H1 (cell line): ENCODE measurements at regions not wholly inside any gene's neighbourhood (a gene's known extent, or its start where the extent isn't known, plus 50 kb on each side); places are given as distances from the start of the nearest gene placed in this dataset.

Source experiments
- CTCF ChIA-PET: fragments of 300-600 bp; sonication (Branson Sonifier 250); formaldehyde crosslinking; loops from one replicate; lab custom pipeline; 2021; ENCODE audit not compliant: partially characterized antibody; lab: Charles Lee
- POLR2A ChIA-PET: fragments of 300-600 bp; sonication (Branson Sonifier 250); formaldehyde crosslinking; loops from one replicate; lab custom pipeline; 2021; ENCODE audit warnings: inconsistent platforms; ENCODE audit not compliant: partially characterized antibody; lab: Charles Lee
- DNase-seq, 2 experiments: peaks; one replicate each; pipeline versions ENCODE4 v3.0.0 to v3.0.0-alpha.2; 2010 to 2022; ENCODE audit warnings: low spot score in 2 of 2, low read depth in 1 of 2, mixed read lengths in 1 of 2
- FAIRE-seq: peaks from 2 replicates; lab custom pipeline; 2011; peaks lifted over from hg19 to GRCh38; lab: Jason Lieb, UNC
- H2AFZ ChIP-seq: 2 replicates; pipeline ENCODE4 v1.8.1; 2012; ENCODE audit warnings: low read length, inconsistent platforms
- H2AK5ac ChIP-seq: 2 replicates; pipeline ENCODE4 v1.6.1; 2013; ENCODE audit warnings: low read depth, low read length
- H2BK120ac ChIP-seq: replicated peaks from 2 replicates; pipeline ENCODE3; 2013; ENCODE audit warnings: low read depth, low read length, inconsistent platforms
- H2BK12ac ChIP-seq: 2 replicates; pipeline ENCODE4 v1.6.1; 2013; ENCODE audit warnings: low read depth, low read length
- H2BK15ac ChIP-seq: 2 replicates; pipeline ENCODE4 v1.6.1; 2013; ENCODE audit warnings: low read length
- H2BK20ac ChIP-seq: 2 replicates; pipeline ENCODE4 v1.6.1; 2013; ENCODE audit warnings: low read length
- H2BK5ac ChIP-seq: 2 replicates; pipeline ENCODE4 v1.6.1; 2013; ENCODE audit warnings: low read depth, low read length
- H3K14ac ChIP-seq: 2 replicates; pipeline ENCODE4 v1.6.1; 2013; ENCODE audit warnings: inconsistent platforms; ENCODE audit not compliant: insufficient read length
- H3K18ac ChIP-seq: 2 replicates; pipeline ENCODE4 v1.6.1; 2013; ENCODE audit warnings: low read length; ENCODE audit errors: extremely low read depth
- H3K23ac ChIP-seq: 2 replicates; pipeline ENCODE4 v1.6.1; 2013; ENCODE audit warnings: inconsistent platforms; ENCODE audit not compliant: insufficient read length
- H3K23me2 ChIP-seq: 2 replicates; pipeline ENCODE4 v1.6.1; 2013; ENCODE audit warnings: low read depth, low read length
- H3K27ac ChIP-seq: 2 replicates; pipeline ENCODE4 v1.6.1; 2011; ENCODE audit warnings: low read depth, low read length, inconsistent platforms
- H3K27me3 ChIP-seq, 4 experiments: replicated peaks in 1 of 4; 1 replicate in 1 of 4; 2 replicates in 3 of 4; pipeline versions ENCODE4 v1.6.1 to v1.8.1; 2011 to 2013; ENCODE audit warnings: low read length in 3 of 4, mild to moderate bottlenecking in 3 of 4, inconsistent platforms in 2 of 4, mixed read lengths in 2 of 4, moderate library complexity in 1 of 4; ENCODE audit not compliant: control insufficient read depth in 3 of 4, insufficient read depth in 3 of 4; ENCODE audit errors: extremely low read depth in 1 of 4
- H3K36me3 ChIP-seq, 4 experiments: 2 replicates each; pipeline versions ENCODE4 v1.6.1 to v1.8.1; 2011 to 2013; ENCODE audit warnings: mild to moderate bottlenecking in 4 of 4, low read length in 3 of 4, moderate library complexity in 2 of 4, control low read depth in 1 of 4, inconsistent platforms in 1 of 4; ENCODE audit not compliant: insufficient read depth in 4 of 4, control insufficient read depth in 2 of 4
- H3K4ac ChIP-seq: replicated peaks from 2 replicates; pipeline ENCODE3; 2013; ENCODE audit warnings: low read length, low read depth, mixed read lengths, inconsistent platforms; ENCODE audit not compliant: insufficient read length
- H3K4me1 ChIP-seq, 4 experiments: replicated peaks in 1 of 4; 1 replicate in 1 of 4; 2 replicates in 3 of 4; pipeline versions ENCODE4 v1.6.1 to v1.8.1; 2011 to 2013; ENCODE audit warnings: low read length in 3 of 4, inconsistent platforms in 2 of 4, mixed read lengths in 1 of 4; ENCODE audit not compliant: insufficient read depth in 4 of 4, control insufficient read depth in 3 of 4
- H3K4me2 ChIP-seq, 2 experiments: 2 replicates each; pipeline versions ENCODE4 v1.6.1 to v1.8.1; 2011 to 2013; ENCODE audit warnings: low read depth in 2 of 2, low read length in 2 of 2, control low read depth in 1 of 2, inconsistent platforms in 1 of 2, mild to moderate bottlenecking in 1 of 2; ENCODE audit not compliant: insufficient read depth in 1 of 2
- H3K4me3 ChIP-seq, 4 experiments: fragments of 200-600, 300-600 bp in 1 of 4; sonication (generic), shearing (Covaris generic), sonication (Bioruptor Twin) in 1 of 4; 2 replicates each; pipeline versions ENCODE4 v1.5.1 to v1.8.1; 2011 to 2016; ENCODE audit warnings: low read length in 4 of 4, low read depth in 3 of 4, control low read depth in 2 of 4, inconsistent platforms in 2 of 4, mild to moderate bottlenecking in 2 of 4, mixed read lengths in 1 of 4, moderate library complexity in 1 of 4; ENCODE audit not compliant: insufficient read depth in 2 of 4; ENCODE audit errors: extremely low read depth in 1 of 4
- H3K56ac ChIP-seq: replicated peaks from 2 replicates; pipeline ENCODE3; 2013; ENCODE audit warnings: low read depth, mild to moderate bottlenecking, mixed read lengths, low read length, inconsistent platforms; ENCODE audit not compliant: insufficient read length
- H3K79me1 ChIP-seq: 2 replicates; pipeline ENCODE4 v1.6.1; 2013; ENCODE audit warnings: low read depth, low read length, control low read depth
- H3K79me2 ChIP-seq, 2 experiments: 2 replicates each; pipeline versions ENCODE4 v1.6.1 to v1.8.1; 2012 to 2013; ENCODE audit warnings: low read length in 2 of 2, mild to moderate bottlenecking in 2 of 2, inconsistent platforms in 1 of 2; ENCODE audit not compliant: insufficient read depth in 2 of 2, control insufficient read depth in 1 of 2
- H3K9ac ChIP-seq, 4 experiments: replicated peaks in 1 of 4; 1 replicate in 1 of 4; 2 replicates in 3 of 4; pipeline versions ENCODE4 v1.6.1 to v1.8.1; 2011 to 2013; ENCODE audit warnings: low read depth in 3 of 4, low read length in 3 of 4, control low read depth in 2 of 4, mild to moderate bottlenecking in 2 of 4, moderate library complexity in 2 of 4, inconsistent platforms in 1 of 4; ENCODE audit errors: extremely low read depth in 1 of 4
- H3K9me3 ChIP-seq, 2 experiments: 2 replicates each; pipeline versions ENCODE4 v1.6.1 to v1.8.1; 2012 to 2013; ENCODE audit warnings: mild to moderate bottlenecking in 2 of 2, moderate library complexity in 2 of 2, control low read depth in 1 of 2, inconsistent platforms in 1 of 2, low read depth in 1 of 2, low read length in 1 of 2, mixed read lengths in 1 of 2; ENCODE audit not compliant: insufficient read depth in 2 of 2
- H4K20me1 ChIP-seq, 2 experiments: replicated peaks in 1 of 2; 2 replicates each; pipeline versions ENCODE3 to v1.8.1; 2011 to 2013; ENCODE audit warnings: inconsistent platforms in 2 of 2, low read length in 2 of 2, mild to moderate bottlenecking in 1 of 2; ENCODE audit not compliant: insufficient read depth in 2 of 2, control insufficient read depth in 1 of 2
- H4K5ac ChIP-seq: 2 replicates; pipeline ENCODE4 v1.6.1; 2013; ENCODE audit warnings: low read length, low read depth, mixed read lengths, inconsistent platforms; ENCODE audit not compliant: insufficient read length
- H4K8ac ChIP-seq: 2 replicates; pipeline ENCODE4 v1.8.0; 2013; ENCODE audit warnings: mild to moderate bottlenecking, moderate library complexity, low read length, inconsistent platforms; ENCODE audit not compliant: insufficient read depth; ENCODE audit errors: extremely low read depth
- H4K91ac ChIP-seq: replicated peaks from 2 replicates; pipeline ENCODE3; 2013; ENCODE audit warnings: low read length, mixed read lengths, inconsistent platforms; ENCODE audit not compliant: insufficient read length
- ATF2 ChIP-seq: IDR thresholded peaks from 2 replicates; pipeline ENCODE4 v1.6.1; 2012; ENCODE audit warnings: low read length, inconsistent platforms
- ATF3 ChIP-seq: IDR thresholded peaks from 2 replicates; pipeline ENCODE4 v1.6.1; 2011; ENCODE audit warnings: low read depth, mild to moderate bottlenecking, low read length; ENCODE audit not compliant: insufficient read depth
- HDAC2 ChIP-seq, 2 experiments: fragments of 300-600 bp in 1 of 2; sonication (generic) in 1 of 2; IDR thresholded peaks; 2 replicates each; pipeline ENCODE4 v1.6.1; 2011 to 2012; ENCODE audit warnings: low read depth in 2 of 2, low read length in 2 of 2, mild to moderate bottlenecking in 2 of 2, moderate library complexity in 2 of 2, borderline replicate concordance in 1 of 2, inconsistent platforms in 1 of 2
- MAX ChIP-seq: IDR thresholded peaks from 2 replicates; pipeline ENCODE4 v1.6.1; 2012; ENCODE audit warnings: inconsistent platforms
- NANOG ChIP-seq: IDR thresholded peaks from 2 replicates; pipeline ENCODE4 v1.6.1; 2011; ENCODE audit warnings: low read length, low read depth, mild to moderate bottlenecking, inconsistent platforms; ENCODE audit not compliant: insufficient read depth, poor library complexity, severe bottlenecking
- POLR2A ChIP-seq, 2 experiments: IDR thresholded peaks; 1 replicate in 1 of 2; 2 replicates in 1 of 2; pipeline ENCODE4 v1.6.1; 2011; ENCODE audit warnings: low read depth in 2 of 2, low read length in 2 of 2, mild to moderate bottlenecking in 2 of 2; ENCODE audit errors: control extremely low read depth in 1 of 2
- RBBP5 ChIP-seq: IDR thresholded peaks from 2 replicates; pipeline ENCODE4 v1.7.1; 2012; ENCODE audit warnings: low read depth, mild to moderate bottlenecking, inconsistent platforms, low read length, moderate library complexity, borderline replicate concordance
- SIN3A ChIP-seq, 2 experiments: IDR thresholded peaks in 1 of 2; conservative IDR thresholded peaks in 1 of 2; 2 replicates each; pipeline ENCODE4 v1.6.1; 2011 to 2012; ENCODE audit warnings: low read length in 2 of 2, improper control_type of control experiment in 1 of 2, low read depth in 1 of 2, mild to moderate bottlenecking in 1 of 2
- TAF7 ChIP-seq: optimal IDR thresholded peaks from 2 replicates; pipeline ENCODE3; 2011; ENCODE audit warnings: low read depth, mild to moderate bottlenecking, inconsistent platforms, low read length, moderate library complexity, borderline replicate concordance
- YY1 ChIP-seq: IDR thresholded peaks from 2 replicates; pipeline ENCODE4 v1.6.1; 2011; ENCODE audit warnings: low read depth, mild to moderate bottlenecking, low read length
- ZNF274 ChIP-seq: IDR thresholded peaks from 2 replicates; pipeline ENCODE4 v1.7.0; 2012; ENCODE audit warnings: low read length, borderline replicate concordance; ENCODE audit errors: extremely low read depth
- WGBS, 2 experiments: shearing (Covaris generic) in 1 of 2; methylation state at CpG; one replicate each; pipeline versions ENCODE4 v1.1.6 to v1.1.7; 2013 to 2015; ENCODE audit warnings: low lambda C conversion rate in 2 of 2, mixed read lengths in 2 of 2, inconsistent platforms in 1 of 2, low coverage in 1 of 2, missing lambda C conversion rate in 1 of 2; ENCODE audit not compliant: insufficient replicate concordance in 2 of 2, insufficient coverage in 1 of 2, insufficient read length in 1 of 2; ENCODE audit errors: extremely low coverage in 1 of 2, missing lambda C conversion rate in 1 of 2; 5-methylcytosine and 5-hydroxymethylcytosine counted together

- H3K79me2 ChIP-seq, result no peaks in the 10 kb centered on the region
- no peaks in the 10 kb centered on the region for H4K20me1 ChIP-seq
- H3K18ac ChIP-seq, result no peak overlapping the region
- no peak overlapping the region for H2BK15ac ChIP-seq
- TF ChIP-seq ATF2, result no peak
- TF ChIP-seq HDAC2 (IDR thresholded peaks at IDR 0.05; ENCODE audit: borderline replicate concordance in 1 of 2, low read depth in 2 of 2, low read length in 2 of 2), result no peak
- no peak for TF ChIP-seq ZNF274
- TF ChIP-seq ATF3, result no peak
- TF ChIP-seq TAF7, result no peak
- no peak for TF ChIP-seq SIN3A (conservative IDR thresholded peaks at IDR 0.05 in 1 of 2, IDR thresholded peaks at IDR 0.05 in 1 of 2; ENCODE audit: low read depth in 1 of 2, low read length in 2 of 2)
- no peak for TF ChIP-seq NANOG
- no peak for TF ChIP-seq RBBP5
- no peak for TF ChIP-seq MAX
- no peak for TF ChIP-seq YY1
- TF ChIP-seq POLR2A (IDR thresholded peaks at IDR 0.05; ENCODE audit: control extremely low read depth in 1 of 2, low read depth in 2 of 2, low read length in 2 of 2), result no peak
- TF ChIP-seq, all 59 proteins: peak for 0
- H3K79me1 ChIP-seq, result no peaks in the 10 kb centered on the region
- no peak overlapping the region for H2BK20ac ChIP-seq
- H3K4me1 ChIP-seq, result peaks cover 0 to 8% (median 1%) of the 10 kb centered on the region in 4 experiments; a peak in 5 of 7 replicates
- no peak overlapping the region for H4K8ac ChIP-seq
- H3K27me3 ChIP-seq, result peaks cover 0 to 1% (median 0%) of the 10 kb centered on the region in 4 experiments; a peak in 1 of 7 replicates
- no peak overlapping the region for H3K56ac ChIP-seq
- no peaks in the 10 kb centered on the region; a peak in 1 of 8 replicates for H3K36me3 ChIP-seq
- H3K4me3 ChIP-seq, result no peak overlapping the region
- H3K9me3 ChIP-seq, result no peaks in the 10 kb centered on the region
- H2BK120ac ChIP-seq, result no peak overlapping the region
- H4K91ac ChIP-seq, result no peak overlapping the region
- H3K23ac ChIP-seq, result no peak overlapping the region
- CTCF ChIA-PET, result interaction anchor here (1.1 kb wide), 1 partner anchor 54 kb away, joined by 3 read pairs; no protein-coding TSS in a partner anchor
- no peak overlapping the region for H2AFZ ChIP-seq
- no peak overlapping the region for H3K14ac ChIP-seq
- no peak overlapping the region for H3K4ac ChIP-seq
- H4K5ac ChIP-seq, result no peak overlapping the region
- H2AK5ac ChIP-seq, result no peak overlapping the region
- no peak overlapping the region for H3K27ac ChIP-seq
- H2BK12ac ChIP-seq, result no peak overlapping the region
- POLR2A ChIA-PET, result no interaction called here
- DNase-seq (no peak), FAIRE-seq (no peak)
- H3K9ac ChIP-seq, result no peak overlapping the region
- no peaks in the 10 kb centered on the region for H3K23me2 ChIP-seq
- no peak overlapping the region for H3K4me2 ChIP-seq
- no peak overlapping the region for H2BK5ac ChIP-seq
- WGBS, 2 experiments, result 91% methylated on average over 3 of the region's 3 CpGs; no CpG with 5 or more reads in 1 of the 2 experiments
Observed at GRCh38 chr4:181960384-181960783, 282.8 kb upstream of the TENM3 start.
